GM21619 (cell line): ENCODE measurements at regions not wholly inside any gene's neighbourhood (a gene's known extent, or its start where the extent isn't known, plus 50 kb on each side); places are given as distances from the start of the nearest gene placed in this dataset.
"Not testable (repeated sequence)": the region's sequence is repeated elsewhere in the genome, so short reads cannot be mapped to it uniquely, and the experiment has no call there.

Experiments used
- ATAC-seq: cut with Tn5 transposase; IDR thresholded peaks from one replicate; pipeline ENCODE4 v1.9.1; 2021; ENCODE audit not compliant: unreplicated experiment

- ATAC-seq: no peak
Observed at GRCh38 chr4:174012135-174012885, 271.2 kb downstream of the FBXO8 start.

- ATAC-seq: no peak
Observed at GRCh38 chr4:174010547-174010946, 272.9 kb downstream of the FBXO8 start.

- no peak for ATAC-seq
Observed at GRCh38 chr4:174009686-174010451, 273.6 kb downstream of the FBXO8 start.

GRCh38 chr4:174005422-174005821 lies 278.0 kb downstream of the FBXO8 start:
- ATAC-seq: no peak

- no peak for ATAC-seq
Observed at GRCh38 chr4:173998471-173999144, 284.9 kb downstream of the FBXO8 start.

GRCh38 chr4:173995779-173996178 lies 287.7 kb downstream of the FBXO8 start:
- ATAC-seq: not testable (repeated sequence)

- no peak for ATAC-seq
Observed at GRCh38 chr4:173991814-173992213, 291.7 kb downstream of the FBXO8 start.

- no peak for ATAC-seq
Observed at GRCh38 chr4:173991316-173991715, 292.2 kb downstream of the FBXO8 start.

- ATAC-seq: no peak
Observed at GRCh38 chr4:173990869-173991210, 292.6 kb downstream of the FBXO8 start.

GRCh38 chr4:173990126-173990868 lies 293.2 kb downstream of the FBXO8 start:
- ATAC-seq: no peak

- ATAC-seq: not testable (repeated sequence)
Observed at GRCh38 chr4:173963523-173963922, 319.9 kb downstream of the FBXO8 start.

- ATAC-seq: no peak
Observed at GRCh38 chr4:173960398-173960797, 323.1 kb downstream of the FBXO8 start.

GRCh38 chr4:173958445-173958844 lies 325.0 kb downstream of the FBXO8 start:
- ATAC-seq: no peak

GRCh38 chr4:173943547-173943946 lies 339.9 kb downstream of the FBXO8 start:
- ATAC-seq: no peak

GRCh38 chr4:173940146-173940545 lies 343.3 kb downstream of the FBXO8 start:
- ATAC-seq: no peak

GRCh38 chr4:173937631-173938270 lies 345.7 kb downstream of the FBXO8 start:
- ATAC-seq: no peak

GRCh38 chr4:173936861-173937260 lies 346.6 kb downstream of the FBXO8 start:
- no peak for ATAC-seq

- no peak for ATAC-seq
Observed at GRCh38 chr4:173935622-173936405, 347.7 kb downstream of the FBXO8 start.

GRCh38 chr4:173934933-173935620 lies 348.4 kb downstream of the FBXO8 start:
- no peak for ATAC-seq
